ENCODE measurements at regions not wholly inside any gene's neighbourhood (a gene's known extent, or its start where the extent isn't known, plus 50 kb on each side); places are given as distances from the start of the nearest gene placed in this dataset.

GRCh38 chr15:62920682-62921502 lies 121.7 kb upstream of the TPM1 start:
- TF ChIP-seq CTCF (IDR thresholded peaks at IDR 0.05; ENCODE audit: poor library complexity, severe bottlenecking) (no peak), POLR2AphosphoS5 (IDR thresholded peaks at IDR 0.05) (no peak), EP300 (conservative IDR thresholded peaks at IDR 0.05; ENCODE audit: poor library complexity, severe bottlenecking) (no peak), MXI1 (conservative IDR thresholded peaks at IDR 0.05; ENCODE audit: poor library complexity, severe bottlenecking) (no peak)
